ENCODE measurements at regions not wholly inside any gene's neighbourhood (a gene's known extent, or its start where the extent isn't known, plus 50 kb on each side); places are given as distances from the start of the nearest gene placed in this dataset.

DNA sequence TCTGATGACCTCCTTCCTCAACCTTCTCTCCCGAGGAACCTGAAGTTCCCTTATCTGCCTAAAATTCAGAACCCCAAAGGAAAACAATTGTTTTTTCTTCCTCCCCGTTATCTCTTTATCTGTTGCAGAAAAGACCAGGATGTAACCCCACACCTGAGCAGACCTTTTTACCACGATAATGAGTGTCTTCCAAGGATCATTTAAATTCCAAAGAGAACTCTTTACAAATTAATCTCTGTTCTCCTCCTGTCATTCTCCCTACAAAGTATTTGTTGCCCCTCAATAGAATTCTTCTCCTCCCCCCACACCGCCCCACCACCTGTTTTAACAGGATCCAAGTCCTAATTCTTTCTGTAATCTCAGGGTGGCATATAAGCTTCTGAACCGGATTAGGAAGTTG is 78.5 kb upstream of the NLGN4X start:
- in situ Hi-C loops (cut with HindIII; ENCODE audit: low sequenced_read_pairs) = no loop called here
- TF ChIP-seq CTCF (IDR thresholded peaks at IDR 0.05; ENCODE audit: low read depth, low read length) = no peak
- no peak for DNase-seq (ENCODE audit: low read depth, low spot score)
- no peak overlapping the region for H3K4me3 ChIP-seq (ENCODE audit: low read depth, low read length)

DNA sequence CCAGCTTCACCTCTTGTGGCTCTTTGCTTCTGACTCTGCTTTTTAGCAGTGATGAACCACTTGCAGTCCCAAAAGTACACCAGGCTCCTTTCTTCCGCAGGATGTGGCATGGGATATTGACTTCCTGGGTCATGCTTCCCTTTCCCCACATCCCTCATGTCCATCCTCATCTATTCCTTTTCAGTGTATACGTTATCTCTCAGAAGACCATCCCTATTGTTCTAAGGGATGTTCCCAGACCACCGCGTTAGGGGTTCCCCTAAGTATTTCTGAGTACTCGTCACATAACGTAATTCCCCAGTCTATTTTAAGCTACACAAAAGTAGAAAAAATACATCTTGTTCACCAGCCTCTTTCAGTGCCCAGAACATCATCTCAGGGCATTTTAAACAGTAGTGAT is 71.1 kb upstream of the NLGN4X start:
- no peak overlapping the region for H3K4me3 ChIP-seq (ENCODE audit: low read depth, low read length)
- no peak for TF ChIP-seq CTCF (IDR thresholded peaks at IDR 0.05; ENCODE audit: low read depth, low read length)
- DNase-seq (ENCODE audit: low read depth, low spot score) = no peak
- in situ Hi-C loops (cut with HindIII; ENCODE audit: low sequenced_read_pairs) = no loop called here

- DNase-seq (ENCODE audit: low read depth, low spot score) = no peak
- no peak for TF ChIP-seq CTCF (IDR thresholded peaks at IDR 0.05; ENCODE audit: low read depth, low read length)
- H3K4me3 ChIP-seq (ENCODE audit: low read depth, low read length) = no peak overlapping the region
- in situ Hi-C loops (cut with HindIII; ENCODE audit: low sequenced_read_pairs) = no loop called here
Measured at GRCh38 chrX:6293716-6294115, 65.0 kb upstream of the NLGN4X start.

- TF ChIP-seq CTCF (IDR thresholded peaks at IDR 0.05; ENCODE audit: low read depth, low read length) = no peak
- no peak overlapping the region for H3K4me3 ChIP-seq (ENCODE audit: low read depth, low read length)
- DNase-seq (ENCODE audit: low read depth, low spot score) = no peak
- in situ Hi-C loops (cut with HindIII; ENCODE audit: low sequenced_read_pairs) = no loop called here
Measured at GRCh38 chrX:6292599-6292998, 63.9 kb upstream of the NLGN4X start.

DNA sequence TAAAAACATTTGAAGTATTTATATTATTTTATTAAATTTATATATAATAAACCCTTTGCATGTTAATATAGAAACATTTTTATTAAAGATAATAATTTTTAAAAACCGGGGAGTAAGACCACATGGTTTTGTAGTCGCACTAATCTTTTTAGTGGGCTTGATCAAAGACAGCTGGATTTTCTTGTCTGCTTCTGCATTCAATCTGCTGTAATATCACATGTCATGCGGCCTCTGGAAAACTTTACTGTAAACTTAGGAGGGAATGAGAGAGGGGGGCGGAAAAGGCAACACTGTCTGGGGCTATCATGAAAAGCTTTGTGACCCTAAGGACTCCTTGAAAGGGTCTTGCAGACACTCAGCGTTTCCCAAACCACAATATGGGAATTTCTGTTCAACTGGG is 62.8 kb upstream of the NLGN4X start:
- in situ Hi-C loops (cut with HindIII; ENCODE audit: low sequenced_read_pairs) = no loop called here
- H3K4me3 ChIP-seq (ENCODE audit: low read depth, low read length) = no peak overlapping the region
- DNase-seq (ENCODE audit: low read depth, low spot score) = no peak
- TF ChIP-seq CTCF (IDR thresholded peaks at IDR 0.05; ENCODE audit: low read depth, low read length) = no peak

- in situ Hi-C loops (cut with HindIII; ENCODE audit: low sequenced_read_pairs) = no loop called here
- no peak overlapping the region for H3K4me3 ChIP-seq (ENCODE audit: low read depth, low read length)
- no peak for TF ChIP-seq CTCF (IDR thresholded peaks at IDR 0.05; ENCODE audit: low read depth, low read length)
- no peak for DNase-seq (ENCODE audit: low read depth, low spot score)
Measured at GRCh38 chrX:6283826-6284225, 55.2 kb upstream of the NLGN4X start.

DNA sequence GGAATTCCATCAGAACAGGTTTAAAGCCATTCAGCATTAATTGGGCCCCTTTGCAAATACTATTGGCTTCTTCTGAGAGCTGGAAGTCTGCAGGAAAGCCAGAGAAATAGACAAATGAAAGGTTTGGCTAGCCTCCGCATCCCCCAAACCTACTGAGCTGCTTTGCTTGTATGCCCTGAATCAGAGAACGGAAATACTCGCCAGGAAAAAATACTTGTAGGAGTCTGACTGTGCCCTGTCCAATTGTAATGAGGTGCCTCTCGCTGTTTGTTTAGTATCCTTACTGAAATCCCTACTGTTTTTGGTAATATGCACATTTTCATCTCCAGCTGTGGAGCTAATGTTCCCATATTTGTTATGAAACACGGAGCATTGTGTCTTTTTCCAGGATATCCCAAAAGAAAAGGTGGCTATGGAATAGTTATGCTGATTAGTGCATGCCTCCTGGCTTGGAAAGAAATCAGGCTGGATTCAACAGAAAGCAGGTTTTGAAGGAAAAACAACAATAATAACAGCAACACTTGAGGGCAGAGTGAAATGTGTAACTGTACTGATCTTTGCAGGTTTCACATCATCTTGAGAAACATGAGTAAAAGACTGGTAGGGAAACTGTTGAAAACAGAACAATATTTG is 50.7 kb upstream of the NLGN4X start:
- no peak overlapping the region for H3K4me3 ChIP-seq (ENCODE audit: low read depth, low read length)
- no peak for TF ChIP-seq CTCF (IDR thresholded peaks at IDR 0.05; ENCODE audit: low read depth, low read length)
- DNase-seq (ENCODE audit: low read depth, low spot score) = no peak
- in situ Hi-C loops (cut with HindIII; ENCODE audit: low sequenced_read_pairs) = no loop called here

Data from astrocyte of the spinal cord (primary cell).